ENCODE measurements at regions not wholly inside any gene's neighbourhood (a gene's known extent, or its start where the extent isn't known, plus 50 kb on each side); places are given as distances from the start of the nearest gene placed in this dataset.
A peak's percentile ranks its signal among the peaks of the same experiment; 100 is the strongest.

GRCh38 chr5:125404056-125404455 lies 657.6 kb upstream of the ZNF608 start:
- DNase-seq (ENCODE audit: low read depth), result no peak
- TF ChIP-seq CTCF (conservative IDR thresholded peaks at IDR 0.05; ENCODE audit: low read depth, low read length), result no peak
- H3K4me3 ChIP-seq (ENCODE audit: low read depth, low read length), result no peak overlapping the region

GRCh38 chr5:125408448-125409233 lies 662.2 kb upstream of the ZNF608 start:
- peak overlapping the region; percentile 33 for H3K4me3 ChIP-seq (ENCODE audit: low read depth, low read length)
- peak; percentile 99 for DNase-seq (ENCODE audit: low read depth)
- TF ChIP-seq CTCF (conservative IDR thresholded peaks at IDR 0.05; ENCODE audit: low read depth, low read length), result no peak

GRCh38 chr5:125409234-125409860 lies 662.9 kb upstream of the ZNF608 start:
- no peak for DNase-seq (ENCODE audit: low read depth)

GRCh38 chr5:125409861-125410536 lies 663.6 kb upstream of the ZNF608 start:
- no peak for TF ChIP-seq CTCF (conservative IDR thresholded peaks at IDR 0.05; ENCODE audit: low read depth, low read length)
- H3K4me3 ChIP-seq (ENCODE audit: low read depth, low read length), result peak overlapping the region; percentile 33
- DNase-seq (ENCODE audit: low read depth), result peak; percentile 45

More at GRCh38 chr5:125409234-125409860, 662.9 kb upstream of the ZNF608 start:
- no peak for TF ChIP-seq CTCF (conservative IDR thresholded peaks at IDR 0.05; ENCODE audit: low read depth, low read length)
- H3K4me3 ChIP-seq (ENCODE audit: low read depth, low read length), result peak overlapping the region; percentile 33

GRCh38 chr5:125410537-125411070 lies 664.2 kb upstream of the ZNF608 start:
- TF ChIP-seq CTCF (conservative IDR thresholded peaks at IDR 0.05; ENCODE audit: low read depth, low read length), result no peak
- peak; percentile 86 for DNase-seq (ENCODE audit: low read depth)
- H3K4me3 ChIP-seq (ENCODE audit: low read depth, low read length), result no peak overlapping the region

GRCh38 chr5:125411071-125411743 lies 664.8 kb upstream of the ZNF608 start:
- TF ChIP-seq CTCF (conservative IDR thresholded peaks at IDR 0.05; ENCODE audit: low read depth, low read length), result no peak
- peak overlapping the region; percentile 17 for H3K4me3 ChIP-seq (ENCODE audit: low read depth, low read length)
- DNase-seq (ENCODE audit: low read depth), result peak; percentile 48
